Suprapubic skin (tissue), 4 donors: ENCODE measurements at regions not wholly inside any gene's neighbourhood (a gene's known extent, or its start where the extent isn't known, plus 50 kb on each side); places are given as distances from the start of the nearest gene placed in this dataset.

Experiments used
- DNase-seq, 2 donors: peaks; one replicate each; pipeline ENCODE4 v3.0.0-alpha.2; 2019; ENCODE audit warnings: low spot score in 2 of 2
- H3K27ac ChIP-seq: fragments of 200-600 bp; sonication (generic); one replicate; pipeline ENCODE4 v1.5.1; 2019
- H3K27me3 ChIP-seq: fragments of 200-600 bp; sonication (generic); one replicate; pipeline ENCODE4 v1.5.1; 2019
- H3K36me3 ChIP-seq: fragments of 200-600 bp; sonication (generic); one replicate; pipeline ENCODE4 v1.5.1; 2019
- H3K4me1 ChIP-seq: fragments of 200-600 bp; sonication (generic); one replicate; pipeline ENCODE4 v1.5.1; 2019
- H3K4me3 ChIP-seq: fragments of 200-600 bp; sonication (generic); one replicate; pipeline ENCODE4 v1.5.1; 2019; ENCODE audit warnings: mild to moderate bottlenecking
- H3K9me3 ChIP-seq: fragments of 200-600 bp; sonication (generic); one replicate; pipeline ENCODE4 v1.5.1; 2019
- CTCF ChIP-seq, 2 donors: fragments of 200-600 bp in 1 of 2; fragments of 450-650 bp in 1 of 2; sonication (generic) in 1 of 2; IDR thresholded peaks; one replicate each; pipeline ENCODE4 v1.5.1; 2016 to 2019; ENCODE audit warnings: antibody characterized with exemption in 2 of 2, mild to moderate bottlenecking in 1 of 2, moderate library complexity in 1 of 2
- EP300 ChIP-seq: sonication (generic); formaldehyde crosslinking; IDR thresholded peaks from one replicate; pipeline ENCODE4 v1.6.1; 2017; ENCODE audit warnings: antibody characterized with exemption
- POLR2A ChIP-seq, 2 donors: fragments of 450-650 bp; IDR thresholded peaks; one replicate each; pipeline ENCODE4 v1.6.1; 2017; ENCODE audit warnings: antibody characterized with exemption in 2 of 2, mild to moderate bottlenecking in 2 of 2, moderate library complexity in 2 of 2
- POLR2AphosphoS5 ChIP-seq, 3 donors: sonication (generic); formaldehyde crosslinking; IDR thresholded peaks; one replicate each; pipeline ENCODE4 v1.6.1; 2017; ENCODE audit warnings: antibody characterized with exemption in 3 of 3
- WGBS: methylation state at CpG from one replicate; pipeline ENCODE4 v1.1.5; 2018; 5-methylcytosine and 5-hydroxymethylcytosine counted together

- Histone ChIP-seq H3K27me3 (no peaks in the 10 kb centered on the region), H3K36me3 (no peaks in the 10 kb centered on the region), H3K4me1 (no peaks in the 10 kb centered on the region), H3K9me3 (no peaks in the 10 kb centered on the region), H3K27ac (no peak overlapping the region), H3K4me3 (no peak overlapping the region)
- DNase-seq = no peak
- no peak for TF ChIP-seq POLR2A (IDR thresholded peaks at IDR 0.05)
- TF ChIP-seq EP300 = no peak
- TF ChIP-seq CTCF (IDR thresholded peaks at IDR 0.05) = no peak
- no peak for TF ChIP-seq POLR2AphosphoS5 (IDR thresholded peaks at IDR 0.05)
- WGBS = 83% methylated on average over 7 of the region's 7 CpGs
Observed at GRCh38 chr10:21208666-21209316, 311.7 kb upstream of the NEBL start.

- Histone ChIP-seq H3K4me3 (no peak overlapping the region), H3K27ac (no peak overlapping the region), H3K4me1 (no peaks in the 10 kb centered on the region), H3K9me3 (no peaks in the 10 kb centered on the region), H3K27me3 (no peaks in the 10 kb centered on the region), H3K36me3 (no peaks in the 10 kb centered on the region)
- no peak for TF ChIP-seq POLR2AphosphoS5 (IDR thresholded peaks at IDR 0.05)
- no peak for TF ChIP-seq POLR2A (IDR thresholded peaks at IDR 0.05)
- no peak for TF ChIP-seq EP300
- TF ChIP-seq CTCF (IDR thresholded peaks at IDR 0.05) = no peak
- 91% methylated on average over 4 of the region's 4 CpGs for WGBS
- DNase-seq = no peak
Observed at GRCh38 chr10:21207852-21208646, 310.9 kb upstream of the NEBL start.

GRCh38 chr10:21205328-21205727, 308.2 kb upstream of the NEBL start:
- no peak overlapping the region for H3K27ac ChIP-seq
- no peak for TF ChIP-seq POLR2A (IDR thresholded peaks at IDR 0.05)
- no peaks in the 10 kb centered on the region for H3K27me3 ChIP-seq

GRCh38 chr10:21203473-21204107, 306.5 kb upstream of the NEBL start:
- H3K4me1 ChIP-seq = no peaks in the 10 kb centered on the region

More at GRCh38 chr10:21205328-21205727, 308.2 kb upstream of the NEBL start:
- no peaks in the 10 kb centered on the region for H3K4me1 ChIP-seq
- no peak for DNase-seq
- no peaks in the 10 kb centered on the region for H3K9me3 ChIP-seq
- no peaks in the 10 kb centered on the region for H3K36me3 ChIP-seq
- no peak overlapping the region for H3K4me3 ChIP-seq

GRCh38 chr10:21202776-21203462, 305.8 kb upstream of the NEBL start:
- H3K4me1 ChIP-seq = no peaks in the 10 kb centered on the region
- H3K27ac ChIP-seq = no peak overlapping the region
- no peak for DNase-seq
- H3K4me3 ChIP-seq = no peak overlapping the region
- H3K27me3 ChIP-seq = no peaks in the 10 kb centered on the region
- H3K36me3 ChIP-seq = no peaks in the 10 kb centered on the region
- H3K9me3 ChIP-seq = peaks cover 5% of the 10 kb centered on the region
- WGBS = 40% methylated on average over 5 of the region's 5 CpGs
- TF ChIP-seq EP300 (no peak), CTCF (IDR thresholded peaks at IDR 0.05) (no peak), POLR2AphosphoS5 (IDR thresholded peaks at IDR 0.05) (no peak), POLR2A (IDR thresholded peaks at IDR 0.05) (no peak)

More at GRCh38 chr10:21203473-21204107, 306.5 kb upstream of the NEBL start:
- no peak overlapping the region for H3K27ac ChIP-seq
- no peaks in the 10 kb centered on the region for H3K27me3 ChIP-seq
- TF ChIP-seq CTCF (IDR thresholded peaks at IDR 0.05) = no peak
- TF ChIP-seq POLR2A (IDR thresholded peaks at IDR 0.05) = no peak
- no peak for TF ChIP-seq POLR2AphosphoS5 (IDR thresholded peaks at IDR 0.05)
- 76% methylated on average over 10 of the region's 10 CpGs for WGBS
- no peak overlapping the region for H3K4me3 ChIP-seq
- DNase-seq = no peak
- no peaks in the 10 kb centered on the region for H3K36me3 ChIP-seq
- H3K9me3 ChIP-seq = no peaks in the 10 kb centered on the region
